OCI-LY7 (cell line): ENCODE measurements at regions not wholly inside any gene's neighbourhood (a gene's known extent, or its start where the extent isn't known, plus 50 kb on each side); places are given as distances from the start of the nearest gene placed in this dataset.

Experiments
- BruUV-seq: library from RNA; stranded (reverse); fragments of 400-500 nt; replicated peaks from 2 replicates; lab custom pipeline; 2021; lab: Mats Ljungman, UMichigan
- CTCF ChIA-PET: fragments of 300-600 bp; sonication (Branson Sonifier 250); formaldehyde crosslinking; loops from one replicate; lab custom pipeline; 2022; ENCODE audit warnings: antibody characterized with exemption; ENCODE audit not compliant: unreplicated experiment; lab: Charles Lee
- POLR2A ChIA-PET: fragments of 300-600 bp; sonication (Branson Sonifier 250); formaldehyde crosslinking; loops from one replicate; lab custom pipeline; 2022; ENCODE audit warnings: antibody characterized with exemption; lab: Charles Lee
- DNase-seq: peaks from one replicate; pipeline ENCODE4 v3.0.0-alpha.2; 2015; ENCODE audit warnings: low spot score
- H2AFZ ChIP-seq: fragments of 200-600 bp; sonication (generic), shearing (Covaris generic); 2 replicates; pipeline ENCODE4 v1.6.1; 2014; ENCODE audit warnings: mild to moderate bottlenecking, antibody characterized with exemption, low read length, moderate library complexity
- H3K27ac ChIP-seq: fragments of 200-600 bp; sonication (generic); 2 replicates; pipeline ENCODE4 v1.5.1; 2014; ENCODE audit warnings: mixed run types, low read depth, mild to moderate bottlenecking, moderate library complexity, low read length, inconsistent platforms; ENCODE audit not compliant: poor library complexity, severe bottlenecking
- H3K36me3 ChIP-seq: fragments of 200-600 bp; sonication (generic); 2 replicates; pipeline ENCODE4 v1.6.1; 2014; ENCODE audit warnings: mild to moderate bottlenecking, antibody characterized with exemption, low read length, moderate library complexity, mixed read lengths; ENCODE audit not compliant: insufficient read depth
- H3K4me1 ChIP-seq: fragments of 200-600 bp; sonication (generic); 2 replicates; pipeline ENCODE4 v1.5.1; 2014; ENCODE audit warnings: mild to moderate bottlenecking, low read length; ENCODE audit not compliant: insufficient read depth, poor library complexity, severe bottlenecking
- H3K4me2 ChIP-seq: fragments of 200-600 bp; sonication (generic); 2 replicates; pipeline ENCODE4 v1.6.1; 2014; ENCODE audit warnings: mild to moderate bottlenecking, low read length
- H3K4me3 ChIP-seq: fragments of 200-600 bp; sonication (generic); 2 replicates; pipeline ENCODE4 v1.5.1; 2014; ENCODE audit warnings: mild to moderate bottlenecking, low read depth, low read length; ENCODE audit not compliant: poor library complexity, severe bottlenecking
- H3K79me2 ChIP-seq: fragments of 200-600 bp; sonication (generic); 2 replicates; pipeline ENCODE4 v1.6.1; 2016; ENCODE audit warnings: low read depth, mild to moderate bottlenecking, low read length, moderate library complexity, mixed read lengths; ENCODE audit not compliant: insufficient read depth
- H3K9me2 ChIP-seq: fragments of 200-600 bp; sonication (generic); 2 replicates; pipeline ENCODE4 v1.6.1; 2016; ENCODE audit warnings: mild to moderate bottlenecking, low read length, mixed read lengths; ENCODE audit not compliant: insufficient read depth
- H3K9me3 ChIP-seq: fragments of 200-600 bp; sonication (generic); 2 replicates; pipeline ENCODE4 v1.6.1; 2014; ENCODE audit warnings: mild to moderate bottlenecking, mixed run types, low read length, mixed read lengths
- H4K20me1 ChIP-seq: fragments of 200-600 bp; sonication (generic); 2 replicates; pipeline ENCODE4 v1.6.1; 2014; ENCODE audit warnings: mild to moderate bottlenecking, antibody characterized with exemption, low read length, moderate library complexity, mixed read lengths; ENCODE audit not compliant: insufficient read depth
- CTCF ChIP-seq: fragments of 200-600 bp; sonication (generic); conservative IDR thresholded peaks from 2 replicates; pipeline ENCODE4 v1.5.1; 2014; ENCODE audit warnings: mild to moderate bottlenecking, antibody characterized with exemption, low read length, moderate library complexity, mixed read lengths
- EZH2phosphoT487 ChIP-seq: fragments of 200-600 bp; sonication (generic); IDR thresholded peaks from 2 replicates; pipeline ENCODE4 v1.6.1; 2018; ENCODE audit warnings: low read depth, borderline replicate concordance, mild to moderate bottlenecking, mixed run types, antibody characterized with exemption, low read length, moderate library complexity, mixed read lengths
- intact Hi-C: fragments of 100-400 bp; cut with micrococcal nuclease; formaldehyde crosslinking; loops from one replicate; pipeline ENCODE4 v1.10.0; 2022; ENCODE audit not compliant: unreplicated experiment

DNA sequence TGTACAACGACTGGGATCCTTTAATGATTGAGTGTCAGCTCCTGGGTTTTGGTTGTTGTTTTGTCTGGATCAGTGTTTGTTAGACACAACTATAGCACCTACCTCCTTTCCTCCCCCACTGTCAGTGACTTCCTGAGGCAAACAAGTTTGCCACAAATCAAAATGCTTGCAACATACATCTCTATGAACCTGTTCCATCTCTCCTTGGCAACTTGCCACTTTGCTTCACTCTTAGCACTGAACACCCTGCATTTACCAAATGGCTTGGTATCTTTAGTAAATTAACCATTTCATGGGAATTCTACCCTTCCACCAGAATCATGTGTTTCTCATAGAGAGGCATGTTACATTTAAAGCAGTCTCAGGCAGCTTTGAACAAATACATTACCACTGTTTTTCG, 301.1 kb upstream of the TANK start:
- H3K4me3 ChIP-seq, result no peak overlapping the region
- intact Hi-C loops, result no loop called here
- no peaks in the 10 kb centered on the region for H3K4me1 ChIP-seq
- BruUV-seq, result no TSS peak
- H3K4me2 ChIP-seq, result no peak overlapping the region
- ChIA-PET CTCF (no interaction called here), POLR2A (no interaction called here)
- no peaks in the 10 kb centered on the region for H3K9me3 ChIP-seq
- H3K79me2 ChIP-seq, result no peaks in the 10 kb centered on the region
- H4K20me1 ChIP-seq, result no peaks in the 10 kb centered on the region
- no peaks in the 10 kb centered on the region for H3K9me2 ChIP-seq
- DNase-seq, result no peak
- H2AFZ ChIP-seq, result no peak overlapping the region
- no peak overlapping the region for H3K27ac ChIP-seq
- TF ChIP-seq EZH2phosphoT487, result no peak
- H3K36me3 ChIP-seq, result no peaks in the 10 kb centered on the region

GRCh38 chr2:160862226-160862625, 298.0 kb upstream of the TANK start:
- intact Hi-C loops, result no loop called here
- TF ChIP-seq CTCF (no peak), EZH2phosphoT487 (no peak)
- no peaks in the 10 kb centered on the region for H4K20me1 ChIP-seq

DNA sequence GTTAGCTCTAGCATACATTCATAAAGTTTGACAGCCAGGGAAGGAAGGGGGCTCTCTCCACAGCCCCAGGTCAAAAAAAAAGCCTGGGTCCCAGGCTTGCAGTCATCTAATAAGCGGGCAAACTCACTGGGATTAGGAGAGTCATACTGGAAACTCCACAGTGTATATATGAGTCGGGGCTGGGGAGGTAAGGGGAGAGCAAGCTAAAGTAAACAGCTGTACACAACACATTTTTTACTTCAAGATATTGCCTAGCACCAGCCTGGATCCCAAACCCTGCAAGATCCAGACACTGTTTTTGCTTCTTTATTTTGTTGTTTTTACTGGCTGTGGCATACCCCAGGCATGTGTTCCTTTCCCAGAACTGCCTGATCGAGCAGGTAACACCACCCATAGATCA, 291.3 kb upstream of the TANK start:
- BruUV-seq, result no TSS peak
- Histone ChIP-seq H3K4me2 (no peak overlapping the region), H3K4me3 (no peak overlapping the region), H3K79me2 (no peaks in the 10 kb centered on the region), H3K36me3 (no peaks in the 10 kb centered on the region), H2AFZ (no peak overlapping the region), H3K4me1 (no peaks in the 10 kb centered on the region), H3K9me3 (no peaks in the 10 kb centered on the region), H4K20me1 (no peaks in the 10 kb centered on the region), H3K27ac (no peak overlapping the region), H3K9me2 (no peaks in the 10 kb centered on the region)
- TF ChIP-seq CTCF, result no peak
- TF ChIP-seq EZH2phosphoT487, result no peak
- DNase-seq, result no peak
- POLR2A ChIA-PET, result interaction anchor here (0.6 kb wide), 1 partner anchor 124 kb away, joined by 3 read pairs; no protein-coding TSS in a partner anchor
- intact Hi-C loops, result no loop called here
- CTCF ChIA-PET, result no interaction called here

More at GRCh38 chr2:160862226-160862625, 298.0 kb upstream of the TANK start:
- Histone ChIP-seq H3K79me2 (no peaks in the 10 kb centered on the region), H3K27ac (no peak overlapping the region), H3K36me3 (no peaks in the 10 kb centered on the region), H3K4me3 (no peak overlapping the region), H3K9me3 (no peaks in the 10 kb centered on the region), H2AFZ (no peak overlapping the region), H3K9me2 (no peaks in the 10 kb centered on the region), H3K4me1 (no peaks in the 10 kb centered on the region), H3K4me2 (no peak overlapping the region)
- BruUV-seq, result no TSS peak
- POLR2A ChIA-PET, result no interaction called here
- CTCF ChIA-PET, result no interaction called here
- DNase-seq, result no peak
